22Rv1 (cell line): ENCODE measurements at regions not wholly inside any gene's neighbourhood (a gene's known extent, or its start where the extent isn't known, plus 50 kb on each side); places are given as distances from the start of the nearest gene placed in this dataset.

ENCODE experiments used
- ZFX ChIP-seq: fragments of 450-650 bp; IDR thresholded peaks from 2 replicates; pipeline ENCODE4 v1.6.1; 2017; ENCODE audit warnings: antibody characterized with exemption, borderline replicate concordance
- TF ChIP-seq, protein P1 (sequence below): fragments of 450-650 bp; IDR thresholded peaks from 2 replicates; pipeline ENCODE4 v1.5.1; 2017; ENCODE audit warnings: mild to moderate bottlenecking

DNA sequence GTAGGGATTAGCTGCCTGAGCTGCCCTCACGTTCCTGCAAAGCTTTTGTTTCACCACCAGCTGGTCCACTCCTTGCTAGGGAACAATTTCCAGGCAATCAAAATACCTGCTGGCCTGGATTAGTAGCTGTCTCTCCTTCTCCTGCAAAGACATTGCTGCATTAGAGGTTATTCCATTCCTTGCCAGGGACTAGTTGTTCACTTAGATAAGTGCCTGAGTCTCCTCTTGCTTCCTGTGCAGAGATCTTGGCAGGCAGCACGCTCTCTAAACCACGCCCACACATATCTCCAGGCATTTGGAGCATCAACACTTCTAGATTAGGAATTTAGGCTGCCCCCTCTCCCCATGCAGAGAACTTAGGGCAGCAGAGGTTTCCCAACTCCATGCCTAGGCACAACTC lies 150.4 kb upstream of the SMIM30 start:
- TF ChIP-seq, protein P1, sequence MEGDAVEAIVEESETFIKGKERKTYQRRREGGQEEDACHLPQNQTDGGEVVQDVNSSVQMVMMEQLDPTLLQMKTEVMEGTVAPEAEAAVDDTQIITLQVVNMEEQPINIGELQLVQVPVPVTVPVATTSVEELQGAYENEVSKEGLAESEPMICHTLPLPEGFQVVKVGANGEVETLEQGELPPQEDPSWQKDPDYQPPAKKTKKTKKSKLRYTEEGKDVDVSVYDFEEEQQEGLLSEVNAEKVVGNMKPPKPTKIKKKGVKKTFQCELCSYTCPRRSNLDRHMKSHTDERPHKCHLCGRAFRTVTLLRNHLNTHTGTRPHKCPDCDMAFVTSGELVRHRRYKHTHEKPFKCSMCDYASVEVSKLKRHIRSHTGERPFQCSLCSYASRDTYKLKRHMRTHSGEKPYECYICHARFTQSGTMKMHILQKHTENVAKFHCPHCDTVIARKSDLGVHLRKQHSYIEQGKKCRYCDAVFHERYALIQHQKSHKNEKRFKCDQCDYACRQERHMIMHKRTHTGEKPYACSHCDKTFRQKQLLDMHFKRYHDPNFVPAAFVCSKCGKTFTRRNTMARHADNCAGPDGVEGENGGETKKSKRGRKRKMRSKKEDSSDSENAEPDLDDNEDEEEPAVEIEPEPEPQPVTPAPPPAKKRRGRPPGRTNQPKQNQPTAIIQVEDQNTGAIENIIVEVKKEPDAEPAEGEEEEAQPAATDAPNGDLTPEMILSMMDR = no peak
- TF ChIP-seq ZFX = no peak
